ENCODE measurements at regions not wholly inside any gene's neighbourhood (a gene's known extent, or its start where the extent isn't known, plus 50 kb on each side); places are given as distances from the start of the nearest gene placed in this dataset.
"Not testable (repeated sequence)": the region's sequence is repeated elsewhere in the genome, so short reads cannot be mapped to it uniquely, and the experiment has no call there.

DNA sequence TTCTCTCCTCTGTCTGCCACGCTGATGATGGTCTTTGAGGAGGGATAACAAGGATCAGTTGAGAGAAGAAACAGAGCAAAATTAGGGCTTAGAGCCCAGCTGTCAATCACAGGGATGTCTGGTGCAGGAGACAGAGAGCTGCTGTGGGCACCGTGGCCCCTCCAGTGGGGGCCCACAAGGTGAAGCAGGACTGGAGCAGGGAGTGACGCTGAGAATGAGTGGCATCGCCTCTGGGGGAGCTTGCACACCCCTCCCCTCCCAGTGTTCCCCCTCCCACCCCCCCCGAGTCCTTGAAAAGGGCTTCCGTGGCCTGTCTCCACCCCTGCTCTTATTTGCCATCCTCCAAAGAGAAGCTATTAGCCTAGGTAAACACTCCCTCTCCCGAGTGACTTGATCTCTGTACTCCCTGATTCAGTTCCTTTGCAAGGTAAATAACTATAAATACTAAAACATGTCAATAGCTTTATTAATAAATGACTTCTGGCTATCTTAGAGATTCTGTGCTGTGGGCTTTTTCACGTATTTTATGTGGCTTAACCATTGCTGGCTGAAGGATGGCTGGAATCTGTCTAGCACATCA lies 440.0 kb downstream of the ZNF536 start:
- TF ChIP-seq, protein P1, sequence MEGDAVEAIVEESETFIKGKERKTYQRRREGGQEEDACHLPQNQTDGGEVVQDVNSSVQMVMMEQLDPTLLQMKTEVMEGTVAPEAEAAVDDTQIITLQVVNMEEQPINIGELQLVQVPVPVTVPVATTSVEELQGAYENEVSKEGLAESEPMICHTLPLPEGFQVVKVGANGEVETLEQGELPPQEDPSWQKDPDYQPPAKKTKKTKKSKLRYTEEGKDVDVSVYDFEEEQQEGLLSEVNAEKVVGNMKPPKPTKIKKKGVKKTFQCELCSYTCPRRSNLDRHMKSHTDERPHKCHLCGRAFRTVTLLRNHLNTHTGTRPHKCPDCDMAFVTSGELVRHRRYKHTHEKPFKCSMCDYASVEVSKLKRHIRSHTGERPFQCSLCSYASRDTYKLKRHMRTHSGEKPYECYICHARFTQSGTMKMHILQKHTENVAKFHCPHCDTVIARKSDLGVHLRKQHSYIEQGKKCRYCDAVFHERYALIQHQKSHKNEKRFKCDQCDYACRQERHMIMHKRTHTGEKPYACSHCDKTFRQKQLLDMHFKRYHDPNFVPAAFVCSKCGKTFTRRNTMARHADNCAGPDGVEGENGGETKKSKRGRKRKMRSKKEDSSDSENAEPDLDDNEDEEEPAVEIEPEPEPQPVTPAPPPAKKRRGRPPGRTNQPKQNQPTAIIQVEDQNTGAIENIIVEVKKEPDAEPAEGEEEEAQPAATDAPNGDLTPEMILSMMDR (IDR thresholded peaks at IDR 0.05; ENCODE audit: low read depth, low read length): no peak
- in situ Hi-C loops (cut with HindIII; ENCODE audit: low sequenced_read_pairs): no loop called here
- no peak for DNase-seq (ENCODE audit: low read depth, low spot score)
- H3K4me3 ChIP-seq (ENCODE audit: low read depth, low read length): no peak overlapping the region

DNA sequence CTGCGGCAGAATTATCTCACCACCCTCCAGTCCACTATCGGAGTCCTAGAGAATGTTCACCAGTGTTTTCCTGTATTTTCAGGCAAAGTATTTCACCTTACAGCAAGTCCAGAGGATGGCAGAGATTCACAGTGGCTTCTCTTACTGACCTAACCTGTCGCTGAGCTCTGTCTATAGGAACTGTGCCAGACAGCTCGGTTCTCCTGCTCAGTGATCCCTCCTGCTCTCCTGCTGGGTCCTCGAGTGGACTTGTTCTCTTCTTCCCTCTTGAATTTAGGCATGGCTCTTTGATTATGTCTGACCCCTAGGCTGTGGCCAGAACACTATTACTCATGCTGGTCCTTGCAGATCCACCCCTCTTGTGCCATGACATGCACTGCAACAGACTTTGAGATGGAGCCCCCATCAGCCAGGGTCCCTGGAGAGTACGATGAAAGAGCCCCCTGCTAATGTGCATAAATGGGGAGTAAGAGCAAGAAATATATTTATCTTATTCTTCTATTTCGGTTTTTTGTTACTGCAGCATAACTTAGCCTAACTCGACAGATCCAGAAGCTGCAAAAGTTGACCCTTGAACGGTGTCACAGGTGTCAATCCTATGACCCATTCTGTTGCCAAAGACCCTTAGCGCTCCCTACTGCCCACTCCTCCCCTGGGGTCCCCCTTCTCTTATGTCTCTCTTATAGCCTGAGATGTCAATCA lies 439.4 kb downstream of the ZNF536 start:
- TF ChIP-seq, protein P1 (IDR thresholded peaks at IDR 0.05; ENCODE audit: low read depth, low read length): no peak
- no peak overlapping the region for H3K4me3 ChIP-seq (ENCODE audit: low read depth, low read length)
- in situ Hi-C loops (cut with HindIII; ENCODE audit: low sequenced_read_pairs): no loop called here
- no peak for DNase-seq (ENCODE audit: low read depth, low spot score)

DNA sequence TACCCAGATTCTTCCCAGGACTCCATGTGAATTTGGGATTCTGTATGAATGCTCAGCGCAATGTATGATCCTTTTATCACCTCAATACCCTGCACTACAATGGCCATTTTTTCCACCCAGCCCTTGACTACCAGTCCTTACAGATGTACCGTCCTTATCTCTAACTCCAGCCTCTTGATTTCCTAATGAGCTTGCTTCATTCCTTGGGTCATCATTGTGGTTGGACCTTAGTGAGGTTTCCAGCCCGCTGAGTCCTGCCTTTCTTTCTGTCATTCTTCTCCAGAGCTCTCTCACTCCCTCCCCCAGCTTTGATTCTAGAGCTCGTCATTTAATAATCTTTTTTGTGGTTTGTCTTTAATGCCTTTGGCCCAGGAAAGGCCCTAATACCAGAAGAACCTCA lies 438.5 kb downstream of the ZNF536 start:
- TF ChIP-seq, protein P1 (IDR thresholded peaks at IDR 0.05; ENCODE audit: low read depth, low read length): no peak
- in situ Hi-C loops (cut with HindIII; ENCODE audit: low sequenced_read_pairs): no loop called here
- H3K4me3 ChIP-seq (ENCODE audit: low read depth, low read length): no peak overlapping the region
- no peak for DNase-seq (ENCODE audit: low read depth, low spot score)

DNA sequence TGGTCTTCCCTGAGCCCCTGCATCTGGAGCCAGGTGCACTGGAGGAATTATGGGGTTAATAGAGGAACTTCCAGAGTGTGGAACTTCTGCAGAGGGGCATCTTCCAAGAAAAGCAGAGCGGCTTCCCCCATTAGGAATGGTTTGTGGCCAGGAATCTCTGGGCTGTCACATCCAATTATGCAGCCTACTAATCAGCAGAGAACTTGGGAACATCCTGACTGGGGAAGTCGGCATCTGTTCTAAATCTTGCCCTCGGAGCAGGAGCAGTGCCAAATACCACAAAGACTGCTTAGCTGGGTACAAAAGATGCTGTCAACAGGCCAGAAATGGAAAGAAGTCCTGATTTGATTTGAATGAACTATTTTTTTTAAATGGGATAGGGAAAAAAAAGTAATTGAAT lies 435.1 kb downstream of the ZNF536 start:
- in situ Hi-C loops (cut with HindIII; ENCODE audit: low sequenced_read_pairs): no loop called here
- TF ChIP-seq, protein P1 (IDR thresholded peaks at IDR 0.05; ENCODE audit: low read depth, low read length): no peak
- no peak for DNase-seq (ENCODE audit: low read depth, low spot score)
- no peak overlapping the region for H3K4me3 ChIP-seq (ENCODE audit: low read depth, low read length)

DNA sequence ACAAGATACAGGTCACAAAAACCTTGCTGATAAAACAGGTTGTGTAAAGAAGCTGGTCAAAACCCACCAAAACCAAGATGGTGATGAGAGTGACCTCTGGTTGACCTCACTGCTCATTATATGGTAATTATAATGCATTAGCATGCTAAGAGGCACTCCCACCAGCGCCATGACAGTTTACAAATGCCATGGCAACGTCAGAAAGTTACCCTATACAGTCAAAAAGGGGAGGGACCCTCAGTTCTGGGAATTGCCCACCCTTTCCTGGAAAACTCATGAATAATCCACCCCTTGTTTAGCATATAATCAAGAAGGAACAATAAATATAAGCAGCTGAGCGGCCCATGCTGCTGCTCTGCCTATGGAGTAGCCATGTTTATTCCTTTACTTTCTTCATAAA lies 434.1 kb downstream of the ZNF536 start:
- DNase-seq (ENCODE audit: low read depth, low spot score): no peak
- in situ Hi-C loops (cut with HindIII; ENCODE audit: low sequenced_read_pairs): no loop called here
- TF ChIP-seq, protein P1 (IDR thresholded peaks at IDR 0.05; ENCODE audit: low read depth, low read length): no peak
- no peak overlapping the region for H3K4me3 ChIP-seq (ENCODE audit: low read depth, low read length)

DNA sequence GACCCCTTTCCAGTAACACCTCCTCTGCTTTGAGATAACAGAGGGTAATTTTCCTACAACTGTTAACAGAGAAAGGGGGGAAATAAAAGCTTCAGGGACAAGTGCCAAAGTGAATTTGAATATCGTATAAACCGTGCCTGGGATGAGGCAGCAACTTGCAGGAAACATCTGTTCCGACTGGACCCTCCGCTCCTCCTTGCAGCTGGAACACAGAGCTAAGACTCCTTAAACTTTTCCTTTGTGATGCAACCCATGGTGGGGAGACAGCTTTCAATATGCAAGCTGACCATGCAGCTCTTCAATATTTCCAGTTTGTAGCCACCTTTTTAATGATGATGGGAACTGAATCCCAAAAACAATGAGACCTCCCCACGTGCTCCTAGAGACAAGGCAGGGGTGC lies 432.6 kb downstream of the ZNF536 start:
- no peak for DNase-seq (ENCODE audit: low read depth, low spot score)
- TF ChIP-seq, protein P1 (IDR thresholded peaks at IDR 0.05; ENCODE audit: low read depth, low read length): no peak
- in situ Hi-C loops (cut with HindIII; ENCODE audit: low sequenced_read_pairs): no loop called here
- no peak overlapping the region for H3K4me3 ChIP-seq (ENCODE audit: low read depth, low read length)

DNA sequence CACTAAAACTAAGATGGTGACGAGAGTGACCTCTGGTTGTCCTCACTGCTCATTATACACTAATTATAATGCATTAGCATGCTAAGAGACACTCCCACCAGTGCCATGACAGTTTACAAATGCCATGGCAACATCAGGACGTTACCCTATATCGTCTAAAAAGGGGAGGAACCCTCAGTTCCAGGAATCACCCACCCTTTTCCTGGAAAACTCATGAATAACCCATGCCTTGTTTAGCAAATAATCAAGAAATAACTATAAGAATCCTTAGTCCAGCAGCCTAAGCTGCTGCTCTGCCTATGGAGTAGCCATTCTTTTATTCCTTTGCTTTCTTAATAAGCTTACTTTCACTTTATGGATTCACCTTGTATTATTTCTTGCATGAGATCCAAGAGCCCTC lies 432.1 kb downstream of the ZNF536 start:
- in situ Hi-C loops (cut with HindIII; ENCODE audit: low sequenced_read_pairs); H3K4me3 ChIP-seq (ENCODE audit: low read depth, low read length); DNase-seq (ENCODE audit: low read depth, low spot score): not testable (repeated sequence)

All from astrocyte of the spinal cord (primary cell).